ENCODE measurements at regions not wholly inside any gene's neighbourhood (a gene's known extent, or its start where the extent isn't known, plus 50 kb on each side); places are given as distances from the start of the nearest gene placed in this dataset.
"Not testable (repeated sequence)": the region's sequence is repeated elsewhere in the genome, so short reads cannot be mapped to it uniquely, and the experiment has no call there.

DNA sequence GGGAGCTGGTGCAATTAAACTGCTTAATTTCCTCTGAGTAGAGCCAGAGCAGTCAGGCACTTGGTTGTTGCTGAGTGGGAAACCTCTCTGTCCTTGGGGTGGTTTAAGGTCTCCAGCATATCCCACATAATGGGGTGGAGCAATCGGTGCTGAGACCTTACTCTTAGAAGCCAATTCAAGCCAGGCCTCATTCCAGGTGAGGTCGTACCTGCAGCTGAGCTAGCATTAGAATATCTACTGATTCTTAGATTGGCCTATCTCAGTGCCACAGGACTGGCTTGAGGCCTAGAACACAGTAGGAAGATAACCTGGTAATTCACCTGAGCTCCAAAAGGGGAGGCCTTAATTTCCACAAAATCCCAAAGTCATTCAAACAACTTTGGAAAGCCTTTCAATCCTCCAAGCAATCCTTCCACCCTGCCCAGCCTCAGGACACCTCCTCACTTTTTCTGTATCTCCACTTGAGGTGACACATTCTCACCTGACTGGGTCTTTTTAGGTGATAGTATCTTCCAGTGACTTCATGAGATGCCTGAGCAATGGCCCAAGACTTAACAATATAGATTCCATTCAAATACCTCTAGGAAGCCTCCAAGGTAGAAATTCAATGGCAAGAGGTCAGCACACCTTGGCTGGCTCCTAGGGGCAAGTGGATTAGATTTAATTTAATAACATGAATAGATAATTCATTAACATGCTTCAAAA lies 91.0 kb downstream of the FEM1C start:
- no peak for DNase-seq (ENCODE audit: extremely low read depth, low read depth)
- TF ChIP-seq, protein P1, sequence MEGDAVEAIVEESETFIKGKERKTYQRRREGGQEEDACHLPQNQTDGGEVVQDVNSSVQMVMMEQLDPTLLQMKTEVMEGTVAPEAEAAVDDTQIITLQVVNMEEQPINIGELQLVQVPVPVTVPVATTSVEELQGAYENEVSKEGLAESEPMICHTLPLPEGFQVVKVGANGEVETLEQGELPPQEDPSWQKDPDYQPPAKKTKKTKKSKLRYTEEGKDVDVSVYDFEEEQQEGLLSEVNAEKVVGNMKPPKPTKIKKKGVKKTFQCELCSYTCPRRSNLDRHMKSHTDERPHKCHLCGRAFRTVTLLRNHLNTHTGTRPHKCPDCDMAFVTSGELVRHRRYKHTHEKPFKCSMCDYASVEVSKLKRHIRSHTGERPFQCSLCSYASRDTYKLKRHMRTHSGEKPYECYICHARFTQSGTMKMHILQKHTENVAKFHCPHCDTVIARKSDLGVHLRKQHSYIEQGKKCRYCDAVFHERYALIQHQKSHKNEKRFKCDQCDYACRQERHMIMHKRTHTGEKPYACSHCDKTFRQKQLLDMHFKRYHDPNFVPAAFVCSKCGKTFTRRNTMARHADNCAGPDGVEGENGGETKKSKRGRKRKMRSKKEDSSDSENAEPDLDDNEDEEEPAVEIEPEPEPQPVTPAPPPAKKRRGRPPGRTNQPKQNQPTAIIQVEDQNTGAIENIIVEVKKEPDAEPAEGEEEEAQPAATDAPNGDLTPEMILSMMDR (IDR thresholded peaks at IDR 0.05; ENCODE audit: low read depth, low read length): no peak

DNA sequence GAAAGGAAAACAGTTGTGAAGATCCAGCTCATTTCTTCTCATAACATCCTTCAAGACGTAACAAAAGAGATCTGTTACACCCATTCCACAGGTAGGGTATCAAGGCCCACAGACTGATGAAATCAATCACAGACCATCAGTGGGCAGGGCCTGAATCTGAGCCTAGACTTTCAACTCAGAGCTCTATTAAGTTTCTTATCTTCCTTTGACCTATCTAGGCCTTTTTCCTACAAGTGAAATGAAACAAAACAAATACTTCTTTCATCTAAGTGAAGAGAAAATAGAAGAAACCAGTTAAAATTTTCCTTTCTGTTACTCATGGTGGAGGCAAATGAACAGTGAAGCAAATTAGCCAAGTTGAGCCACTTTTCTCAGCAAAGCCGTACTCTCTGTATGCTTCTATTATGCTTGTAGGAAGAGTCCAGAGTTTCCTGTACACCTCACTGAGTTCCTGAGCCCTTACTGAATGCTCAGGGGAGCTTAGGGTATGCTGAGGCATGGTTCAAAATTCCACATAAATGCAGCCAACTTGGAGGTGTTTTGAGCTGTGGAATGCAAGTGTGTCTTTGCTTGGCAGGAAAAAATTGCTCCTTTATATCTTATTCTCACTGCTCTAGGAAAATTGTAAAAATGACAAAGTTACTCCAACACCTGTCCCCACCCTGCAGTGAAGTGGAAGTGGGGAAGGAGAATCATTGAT lies 91.9 kb downstream of the FEM1C start:
- no peak for DNase-seq (ENCODE audit: extremely low read depth, low read depth)

DNA sequence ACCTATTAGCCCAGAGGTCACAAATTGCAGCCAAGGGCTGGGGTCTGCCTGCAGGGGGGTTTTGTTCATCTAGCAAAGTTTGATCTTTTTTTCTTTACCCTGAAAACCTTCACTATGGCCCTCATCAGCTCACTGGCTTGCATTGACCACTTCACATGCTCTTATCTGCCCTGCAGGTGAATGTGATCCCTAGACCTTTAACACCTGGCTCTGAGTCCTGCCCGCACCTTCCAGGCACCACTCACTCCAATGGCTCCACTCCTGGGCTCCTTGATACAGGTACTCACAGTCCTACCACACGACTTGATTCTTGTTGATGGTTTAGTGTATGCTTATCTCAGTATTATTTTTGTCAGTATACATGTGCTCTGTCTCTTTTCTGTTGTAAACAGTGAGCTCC lies 92.5 kb downstream of the FEM1C start:
- TF ChIP-seq, protein P1 (IDR thresholded peaks at IDR 0.05; ENCODE audit: low read depth, low read length): no peak
- DNase-seq (ENCODE audit: extremely low read depth, low read depth): no peak

More for the DNA sequence above, 91.9 kb downstream of the FEM1C start:
- TF ChIP-seq, protein P1 (IDR thresholded peaks at IDR 0.05; ENCODE audit: low read depth, low read length): no peak

DNA sequence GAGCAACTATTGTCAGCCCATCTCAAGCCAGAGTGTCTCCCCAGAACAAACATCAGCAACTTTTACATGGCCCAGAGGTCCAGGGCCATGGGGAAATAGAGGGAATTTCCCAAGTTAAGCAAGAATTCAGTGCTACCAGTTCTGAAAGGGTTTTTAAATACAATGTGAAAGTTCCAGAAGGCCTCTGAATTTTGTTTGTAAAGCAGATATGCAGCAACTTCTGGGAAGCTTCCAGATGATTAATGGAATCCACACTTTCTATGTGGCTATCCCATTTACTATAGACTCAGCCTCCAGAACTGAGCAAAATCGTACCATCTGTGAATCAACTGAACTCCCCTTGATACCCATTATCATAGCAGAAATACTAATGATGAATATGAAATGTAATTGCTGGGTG lies 93.8 kb downstream of the FEM1C start:
- peak; percentile 76 for DNase-seq (ENCODE audit: extremely low read depth, low read depth)
- TF ChIP-seq, protein P1 (IDR thresholded peaks at IDR 0.05; ENCODE audit: low read depth, low read length): no peak

DNA sequence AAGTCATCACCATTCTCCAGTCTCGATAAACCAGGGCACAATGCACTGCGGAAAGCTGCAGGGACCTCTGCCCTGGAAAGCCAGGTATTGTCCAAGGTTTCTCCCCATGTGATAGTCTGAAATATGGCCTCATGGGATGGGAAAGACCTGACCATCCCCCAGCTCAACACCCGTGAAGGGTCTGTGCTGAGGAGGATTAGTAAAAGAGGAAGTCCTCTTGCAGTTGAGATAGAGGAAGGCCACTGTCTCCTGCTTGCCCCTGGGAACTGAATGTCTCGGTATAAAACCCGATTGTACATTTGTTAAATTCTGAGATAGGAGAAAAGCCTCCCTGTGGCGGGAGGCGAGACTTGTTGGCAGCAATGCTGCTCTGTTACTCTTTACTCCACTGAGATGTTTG lies 95.9 kb downstream of the FEM1C start:
- DNase-seq (ENCODE audit: extremely low read depth, low read depth): not testable (repeated sequence)

DNA sequence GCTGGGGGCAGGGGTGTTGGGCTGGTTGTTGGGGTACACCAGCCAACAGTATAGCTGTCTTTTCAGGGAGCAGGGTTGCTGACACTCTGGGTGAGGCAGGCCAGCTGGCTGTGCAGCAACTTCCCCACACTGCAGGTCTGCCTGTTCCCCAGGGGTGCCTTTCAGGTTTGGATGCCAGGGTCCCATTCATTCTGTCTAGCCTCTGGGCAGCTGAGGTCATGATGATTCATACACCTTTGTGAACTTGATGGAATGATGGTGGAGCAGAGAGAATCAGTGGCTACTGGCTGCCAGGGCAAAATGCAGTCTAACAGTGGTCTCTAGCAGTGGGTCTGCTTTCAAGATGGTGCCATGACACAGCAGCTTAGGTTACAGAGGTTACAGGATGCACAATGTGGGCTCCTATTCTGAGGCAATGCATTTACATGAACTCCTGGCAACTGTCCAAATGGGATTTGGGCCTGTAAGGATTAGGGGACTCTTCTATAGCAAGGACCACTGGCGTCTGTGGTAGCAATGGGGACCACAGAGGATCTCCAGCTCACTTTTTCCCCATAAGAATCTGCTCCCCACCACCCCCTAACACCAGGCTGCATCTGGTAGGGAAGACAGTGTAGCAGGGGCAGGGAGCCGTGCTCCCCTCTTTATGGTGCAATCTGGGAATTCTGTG lies 103.7 kb downstream of the FEM1C start:
- no peak for DNase-seq (ENCODE audit: extremely low read depth, low read depth)
- TF ChIP-seq, protein P1 (IDR thresholded peaks at IDR 0.05; ENCODE audit: low read depth, low read length): no peak

DNA sequence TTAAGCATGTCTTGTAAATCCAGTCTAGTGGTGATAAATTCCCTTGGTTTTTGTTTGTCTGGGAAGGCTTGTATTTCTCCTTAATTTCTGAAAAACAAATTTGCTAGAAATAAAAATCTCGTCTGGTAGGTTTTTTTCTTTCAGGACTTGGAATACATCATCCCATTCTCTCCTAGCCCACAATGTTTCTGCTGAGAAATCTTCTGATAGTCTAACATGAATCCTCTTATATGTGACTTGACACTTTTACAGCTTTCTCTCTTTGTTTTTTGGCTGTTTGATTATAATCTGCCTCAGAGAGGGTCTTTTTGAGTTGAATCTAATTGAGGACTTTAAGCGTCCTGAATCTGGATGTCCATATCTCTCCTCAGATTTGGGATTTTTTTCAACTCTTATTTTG lies 104.9 kb downstream of the FEM1C start:
- DNase-seq (ENCODE audit: extremely low read depth, low read depth): no peak
- TF ChIP-seq, protein P1 (IDR thresholded peaks at IDR 0.05; ENCODE audit: low read depth, low read length): no peak

Data from AG09319 (cell line).